Activated CD4-positive, alpha-beta T cell treated with anti-CD3 and anti-CD28 coated beads, Interleukin-2, amount 10 ng/mL, durations not matched to agents 7 days and 5 days (primary cell): ENCODE measurements at regions not wholly inside any gene's neighbourhood (a gene's known extent, or its start where the extent isn't known, plus 50 kb on each side); places are given as distances from the start of the nearest gene placed in this dataset.
"Not testable (repeated sequence)": the region's sequence is repeated elsewhere in the genome, so short reads cannot be mapped to it uniquely, and the experiment has no call there.

Source experiments
- CTCF ChIA-PET: fragments of 350-600 bp; sonication (Branson Sonifier 250); formaldehyde crosslinking; loops from one replicate; lab custom pipeline; 2021; ENCODE audit warnings: antibody characterized with exemption; lab: Charles Lee
- POLR2A ChIA-PET: fragments of 350-600 bp; sonication (Branson Sonifier 250); formaldehyde crosslinking; loops from one replicate; lab custom pipeline; 2021; ENCODE audit warnings: antibody characterized with exemption; lab: Charles Lee
- DNase-seq: peaks from one replicate; pipeline ENCODE4 v3.0.0-alpha.2; 2020
- H3K27ac Mint-ChIP-seq: one replicate; pipeline ENCODE4 v1.8.0; 2021; ENCODE audit warnings: mild to moderate bottlenecking, moderate library complexity, mixed read lengths
- H3K27me3 Mint-ChIP-seq: one replicate; pipeline ENCODE4 v1.8.0; 2021; ENCODE audit warnings: mixed read lengths
- H3K36me3 Mint-ChIP-seq: one replicate; pipeline ENCODE4 v1.8.0; 2021; ENCODE audit warnings: low read depth, mixed read lengths
- H3K4me1 Mint-ChIP-seq: one replicate; pipeline ENCODE4 v1.8.0; 2021; ENCODE audit warnings: mixed read lengths
- H3K4me3 Mint-ChIP-seq: one replicate; pipeline ENCODE4 v1.8.0; 2021; ENCODE audit warnings: mild to moderate bottlenecking, moderate library complexity, mixed read lengths
- H3K9me3 Mint-ChIP-seq: one replicate; pipeline ENCODE4 v1.8.0; 2021; ENCODE audit warnings: mixed read lengths

DNA sequence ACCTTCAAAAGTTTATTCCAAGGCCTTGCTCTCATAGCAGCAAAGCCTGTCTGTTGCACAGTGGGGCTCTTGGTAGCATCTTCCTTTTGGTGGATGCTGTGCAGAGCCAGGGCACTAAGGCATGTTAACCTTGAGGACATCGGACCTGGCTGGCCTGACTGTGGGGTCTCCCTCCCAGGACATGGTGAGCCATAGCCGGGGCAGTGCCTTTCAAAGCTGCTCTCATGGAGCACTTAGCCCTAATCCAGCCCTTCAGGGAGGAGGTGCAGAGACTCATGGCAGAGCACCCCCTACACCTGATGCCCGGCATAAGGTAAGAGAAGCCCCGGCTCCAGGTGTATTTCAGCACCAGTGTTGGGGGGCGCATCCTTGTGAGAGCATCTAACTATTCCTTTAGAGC lies 941.4 kb upstream of the ZNF722 start:
- H3K4me3 Mint-ChIP-seq = no peak overlapping the region
- peaks cover 15% of the 10 kb centered on the region for H3K9me3 Mint-ChIP-seq
- H3K27ac Mint-ChIP-seq = no peak overlapping the region
- H3K27me3 Mint-ChIP-seq = no peaks in the 10 kb centered on the region
- no peaks in the 10 kb centered on the region for H3K36me3 Mint-ChIP-seq
- no peaks in the 10 kb centered on the region for H3K4me1 Mint-ChIP-seq
- ChIA-PET CTCF (no interaction called here), POLR2A (no interaction called here)
- DNase-seq = no peak

GRCh38 chr7:63060701-63061100 lies 937.9 kb upstream of the ZNF722 start:
- H3K36me3 Mint-ChIP-seq, H3K4me3 Mint-ChIP-seq, CTCF ChIA-PET, H3K27ac Mint-ChIP-seq, H3K27me3 Mint-ChIP-seq, POLR2A ChIA-PET, H3K4me1 Mint-ChIP-seq, DNase-seq: not testable (repeated sequence)
- H3K9me3 Mint-ChIP-seq = peaks cover 13% of the 10 kb centered on the region

GRCh38 chr7:63065684-63066083 lies 933.0 kb upstream of the ZNF722 start:
- no peaks in the 10 kb centered on the region for H3K36me3 Mint-ChIP-seq
- ChIA-PET POLR2A (no interaction called here), CTCF (no interaction called here)
- no peak for DNase-seq
- no peak overlapping the region for H3K27ac Mint-ChIP-seq
- no peaks in the 10 kb centered on the region for H3K4me1 Mint-ChIP-seq
- H3K27me3 Mint-ChIP-seq = no peaks in the 10 kb centered on the region
- peaks cover 22% of the 10 kb centered on the region for H3K9me3 Mint-ChIP-seq
- H3K4me3 Mint-ChIP-seq = no peak overlapping the region

DNA sequence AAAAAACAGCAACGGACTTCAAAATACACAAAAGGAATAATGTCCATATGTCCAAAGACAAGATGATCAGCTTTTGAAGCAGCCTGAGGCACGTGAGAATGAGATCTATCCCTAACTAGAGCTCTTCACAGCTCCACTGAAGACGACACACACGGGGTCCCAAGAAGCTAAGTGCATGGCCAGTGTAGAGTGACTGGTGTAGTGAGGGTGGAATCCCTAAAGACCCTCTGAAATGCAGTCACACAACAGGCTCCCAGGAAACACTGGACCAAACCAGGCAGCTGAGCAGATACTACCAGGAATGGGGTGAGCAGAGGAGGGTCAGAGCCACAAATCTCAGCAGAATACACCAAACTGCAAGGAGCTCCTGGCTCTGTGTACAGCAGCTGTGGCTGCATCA lies 932.4 kb upstream of the ZNF722 start:
- H3K4me1 Mint-ChIP-seq, H3K36me3 Mint-ChIP-seq, DNase-seq, H3K27ac Mint-ChIP-seq, POLR2A ChIA-PET, CTCF ChIA-PET, H3K4me3 Mint-ChIP-seq, H3K27me3 Mint-ChIP-seq: not testable (repeated sequence)
- H3K9me3 Mint-ChIP-seq = peaks cover 22% of the 10 kb centered on the region

GRCh38 chr7:63067897-63068585 lies 930.6 kb upstream of the ZNF722 start:
- DNase-seq = no peak
- H3K27me3 Mint-ChIP-seq = no peaks in the 10 kb centered on the region
- no peaks in the 10 kb centered on the region for H3K4me1 Mint-ChIP-seq
- no peak overlapping the region for H3K4me3 Mint-ChIP-seq
- H3K9me3 Mint-ChIP-seq = peaks cover 23% of the 10 kb centered on the region
- POLR2A ChIA-PET = no interaction called here
- no peak overlapping the region for H3K27ac Mint-ChIP-seq
- CTCF ChIA-PET = no interaction called here
- no peaks in the 10 kb centered on the region for H3K36me3 Mint-ChIP-seq

DNA sequence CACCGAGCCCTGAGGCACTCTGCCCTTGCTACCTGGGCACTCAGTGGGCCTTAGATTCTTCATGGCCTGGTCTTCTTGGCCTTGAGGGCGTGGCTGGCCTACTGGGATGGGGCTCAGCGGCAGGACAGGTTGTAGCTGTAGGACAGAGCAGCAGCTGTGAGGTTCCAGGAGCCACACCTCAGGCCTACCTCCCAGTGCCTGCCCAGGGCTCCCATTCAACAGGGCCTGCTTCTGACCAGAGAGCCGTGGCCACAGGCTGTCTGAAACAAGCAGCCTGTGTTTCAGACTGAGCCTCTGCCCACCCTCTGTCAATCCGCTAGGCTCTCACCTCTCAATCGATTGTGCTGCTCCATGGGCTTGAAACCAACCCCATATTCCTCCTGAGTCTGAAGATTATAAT lies 928.0 kb upstream of the ZNF722 start:
- Mint-ChIP-seq H3K27me3 (no peaks in the 10 kb centered on the region), H3K4me1 (no peaks in the 10 kb centered on the region), H3K9me3 (peaks cover 32% of the 10 kb centered on the region), H3K36me3 (no peaks in the 10 kb centered on the region), H3K4me3 (no peak overlapping the region), H3K27ac (no peak overlapping the region)
- DNase-seq = no peak
- ChIA-PET CTCF (interaction anchor here (0.6 kb wide), 1 partner anchor 13 kb away, joined by 4 read pairs; no protein-coding TSS in a partner anchor), POLR2A (no interaction called here)

- Mint-ChIP-seq H3K27ac (no peak overlapping the region), H3K36me3 (no peaks in the 10 kb centered on the region), H3K9me3 (peaks cover 33% of the 10 kb centered on the region), H3K27me3 (no peaks in the 10 kb centered on the region), H3K4me1 (no peaks in the 10 kb centered on the region), H3K4me3 (no peak overlapping the region)
- POLR2A ChIA-PET = no interaction called here
- CTCF ChIA-PET = no interaction called here
- DNase-seq = no peak
Measured at GRCh38 chr7:63071396-63071795, 927.3 kb upstream of the ZNF722 start.

DNA sequence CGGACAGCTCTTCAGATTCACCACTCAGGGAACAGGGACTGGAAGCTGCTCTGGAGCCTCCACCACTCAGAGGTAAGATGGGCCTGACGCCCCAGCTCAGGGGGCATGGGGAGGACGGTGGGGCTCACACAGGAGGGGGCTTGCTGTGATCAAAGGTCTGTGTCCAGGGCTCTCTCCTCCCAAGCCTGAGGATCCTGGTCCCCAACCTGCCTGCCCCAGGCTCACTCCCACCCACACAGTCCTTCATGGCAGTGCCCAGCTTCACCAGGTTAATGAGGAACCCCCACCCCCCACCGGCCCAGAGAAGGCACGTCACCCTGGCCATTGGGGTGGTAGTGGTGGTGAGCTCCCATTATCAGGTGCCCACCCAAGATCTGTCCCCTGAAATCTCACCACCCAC lies 926.7 kb upstream of the ZNF722 start:
- H3K4me1 Mint-ChIP-seq = no peaks in the 10 kb centered on the region
- peaks cover 32% of the 10 kb centered on the region for H3K9me3 Mint-ChIP-seq
- CTCF ChIA-PET = no interaction called here
- H3K4me3 Mint-ChIP-seq = no peak overlapping the region
- no peaks in the 10 kb centered on the region for H3K36me3 Mint-ChIP-seq
- no peaks in the 10 kb centered on the region for H3K27me3 Mint-ChIP-seq
- H3K27ac Mint-ChIP-seq = no peak overlapping the region
- DNase-seq = no peak
- POLR2A ChIA-PET = no interaction called here

GRCh38 chr7:63072806-63073205 lies 925.8 kb upstream of the ZNF722 start:
- POLR2A ChIA-PET = no interaction called here
- Mint-ChIP-seq H3K27ac (no peak overlapping the region), H3K9me3 (peaks cover 30% of the 10 kb centered on the region), H3K4me3 (no peak overlapping the region), H3K36me3 (no peaks in the 10 kb centered on the region), H3K27me3 (no peaks in the 10 kb centered on the region), H3K4me1 (no peaks in the 10 kb centered on the region)
- CTCF ChIA-PET = no interaction called here
- DNase-seq = no peak

DNA sequence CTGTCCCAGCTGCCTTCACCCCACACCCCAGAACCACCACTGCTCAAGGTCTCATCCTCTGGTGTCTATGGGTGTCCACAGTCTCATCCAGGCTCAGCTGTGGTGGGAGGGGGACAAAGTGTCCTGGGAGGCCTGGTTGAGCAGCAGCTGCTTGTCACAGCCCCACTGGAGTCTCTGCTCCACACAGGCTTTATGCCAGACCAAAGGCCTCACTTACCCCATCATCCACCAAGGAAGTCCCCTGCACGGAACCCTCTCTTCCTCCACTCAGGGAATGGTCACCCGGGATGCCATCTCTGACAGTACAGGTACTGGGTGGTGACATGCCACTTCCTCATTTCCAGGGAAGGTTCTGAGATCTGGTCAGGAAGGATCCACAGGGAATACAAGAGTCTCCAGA lies 925.4 kb upstream of the ZNF722 start:
- ChIA-PET CTCF (no interaction called here), POLR2A (no interaction called here)
- no peaks in the 10 kb centered on the region for H3K36me3 Mint-ChIP-seq
- H3K4me1 Mint-ChIP-seq = no peaks in the 10 kb centered on the region
- H3K27ac Mint-ChIP-seq = no peak overlapping the region
- H3K4me3 Mint-ChIP-seq = no peak overlapping the region
- DNase-seq = no peak
- peaks cover 30% of the 10 kb centered on the region for H3K9me3 Mint-ChIP-seq
- no peaks in the 10 kb centered on the region for H3K27me3 Mint-ChIP-seq

GRCh38 chr7:63073736-63074135 lies 924.9 kb upstream of the ZNF722 start:
- Mint-ChIP-seq H3K27ac (no peak overlapping the region), H3K27me3 (no peaks in the 10 kb centered on the region), H3K4me1 (no peaks in the 10 kb centered on the region), H3K36me3 (no peaks in the 10 kb centered on the region), H3K9me3 (peaks cover 29% of the 10 kb centered on the region), H3K4me3 (no peak overlapping the region)
- CTCF ChIA-PET = no interaction called here
- DNase-seq = no peak
- POLR2A ChIA-PET = no interaction called here

DNA sequence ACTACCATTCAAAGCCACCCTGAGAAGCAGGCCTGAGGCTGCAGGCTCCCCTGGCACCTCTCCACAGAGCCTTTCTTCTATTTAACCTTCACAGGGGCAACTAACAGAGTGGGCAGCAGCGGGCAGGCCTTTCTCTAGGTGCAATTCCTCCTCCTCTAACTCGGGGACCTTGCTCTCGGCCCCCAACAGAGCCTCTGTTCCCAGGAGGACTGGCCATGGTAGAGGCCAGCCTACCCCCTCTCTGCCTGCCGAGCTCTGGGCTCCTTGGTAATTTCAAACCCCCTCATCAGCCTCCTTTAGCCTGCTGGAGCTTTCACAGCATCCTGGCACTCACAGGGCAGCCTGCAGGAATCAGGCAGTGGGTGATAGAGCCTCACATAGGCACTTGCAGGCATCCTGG lies 920.8 kb upstream of the ZNF722 start:
- POLR2A ChIA-PET = no interaction called here
- no peaks in the 10 kb centered on the region for H3K27me3 Mint-ChIP-seq
- H3K4me1 Mint-ChIP-seq = no peaks in the 10 kb centered on the region
- H3K9me3 Mint-ChIP-seq = peaks cover 43% of the 10 kb centered on the region
- H3K27ac Mint-ChIP-seq = no peak overlapping the region
- no peak for DNase-seq
- H3K4me3 Mint-ChIP-seq = no peak overlapping the region
- no peaks in the 10 kb centered on the region for H3K36me3 Mint-ChIP-seq
- CTCF ChIA-PET = no interaction called here

- no peak for DNase-seq
- peaks cover 2% of the 10 kb centered on the region for H3K36me3 Mint-ChIP-seq
- CTCF ChIA-PET = no interaction called here
- no peak overlapping the region for H3K27ac Mint-ChIP-seq
- POLR2A ChIA-PET = no interaction called here
- peaks cover 36% of the 10 kb centered on the region for H3K9me3 Mint-ChIP-seq
- no peak overlapping the region for H3K4me3 Mint-ChIP-seq
- H3K27me3 Mint-ChIP-seq = no peaks in the 10 kb centered on the region
- no peaks in the 10 kb centered on the region for H3K4me1 Mint-ChIP-seq
Measured at GRCh38 chr7:63080406-63080805, 918.2 kb upstream of the ZNF722 start.

DNA sequence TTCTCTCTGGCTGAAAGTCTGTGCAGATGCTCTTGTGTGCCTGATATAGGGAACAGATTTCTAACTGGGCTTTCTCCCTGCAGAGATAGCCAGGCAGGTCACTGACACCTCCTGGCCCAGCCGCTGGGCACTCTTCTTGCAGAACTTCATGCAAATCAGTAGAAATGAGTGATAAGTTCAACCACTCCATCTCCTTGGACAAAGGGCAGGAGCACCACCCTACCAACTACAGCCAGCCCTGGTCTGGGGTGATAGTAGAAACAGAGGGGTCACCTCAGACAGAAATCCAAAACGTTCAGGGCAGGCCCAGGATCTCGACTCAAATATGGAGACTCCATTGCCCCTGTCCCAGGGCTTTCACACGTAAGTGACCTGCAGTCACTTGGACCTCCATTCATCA lies 917.8 kb upstream of the ZNF722 start:
- Mint-ChIP-seq H3K4me1 (no peaks in the 10 kb centered on the region), H3K4me3 (no peak overlapping the region), H3K27ac (no peak overlapping the region), H3K36me3 (peaks cover 2% of the 10 kb centered on the region), H3K9me3 (peaks cover 35% of the 10 kb centered on the region), H3K27me3 (no peaks in the 10 kb centered on the region)
- POLR2A ChIA-PET = no interaction called here
- no peak for DNase-seq
- CTCF ChIA-PET = no interaction called here
